ENCODE measurements at regions not wholly inside any gene's neighbourhood (a gene's known extent, or its start where the extent isn't known, plus 50 kb on each side); places are given as distances from the start of the nearest gene placed in this dataset.

DNA sequence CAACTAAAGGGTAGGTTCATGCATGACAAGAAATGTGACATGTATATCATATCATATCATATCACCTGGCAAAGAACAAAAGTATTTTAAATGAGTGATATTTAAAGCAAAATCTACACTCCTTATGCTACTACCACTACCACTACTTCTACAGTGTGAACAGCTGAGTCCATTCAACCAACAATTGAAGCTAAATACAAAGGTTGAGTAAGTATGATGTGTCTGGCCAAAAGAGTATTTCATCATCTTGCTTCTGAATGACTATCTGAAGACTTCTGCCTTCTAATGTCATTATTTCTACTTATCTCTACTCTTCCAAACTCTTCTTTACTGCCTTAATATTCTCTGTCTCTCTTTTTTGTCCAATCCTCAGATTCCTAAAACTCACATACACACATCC, 292.6 kb upstream of the CAND1 start:
- peak; percentile 3 to 19 for DNase-seq

DNA sequence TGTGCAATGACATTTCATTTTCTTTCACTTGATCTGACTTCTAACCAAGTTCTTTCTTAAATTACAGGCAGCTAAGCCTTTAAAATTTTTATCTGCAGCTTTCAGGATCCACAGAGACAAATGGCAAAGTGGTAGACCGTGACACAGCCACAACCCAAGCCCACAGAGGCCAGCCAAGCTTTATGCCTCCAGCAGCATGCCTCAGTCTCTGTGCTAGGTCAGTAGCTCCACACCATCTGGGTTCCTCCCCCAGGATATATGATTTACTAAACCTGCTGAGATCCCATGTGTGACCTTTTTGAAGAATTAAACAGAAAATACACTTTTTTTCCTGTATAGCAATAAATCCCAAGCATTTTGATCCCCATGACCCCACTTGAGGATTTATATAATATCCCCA, 290.4 kb upstream of the CAND1 start:
- no peak for DNase-seq

DNA sequence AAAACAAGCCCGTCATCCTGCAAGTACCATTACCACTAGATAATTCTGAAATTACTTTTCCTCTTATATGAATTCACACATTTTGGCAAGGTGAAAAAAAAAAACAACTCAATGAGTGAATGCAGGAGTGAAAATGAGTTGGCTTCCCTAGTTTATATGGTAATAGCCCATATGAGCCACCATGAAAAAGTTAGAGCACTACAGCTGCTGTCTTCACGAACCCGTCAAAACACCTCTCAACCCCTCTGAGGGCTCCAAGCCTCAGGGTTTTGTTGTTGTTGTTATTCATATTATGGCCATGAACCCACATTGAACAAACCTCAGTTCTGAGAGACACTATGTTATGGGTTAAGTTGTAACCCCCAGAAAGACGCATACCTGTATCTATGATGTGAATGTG, 289.9 kb upstream of the CAND1 start:
- no peak for DNase-seq

DNA sequence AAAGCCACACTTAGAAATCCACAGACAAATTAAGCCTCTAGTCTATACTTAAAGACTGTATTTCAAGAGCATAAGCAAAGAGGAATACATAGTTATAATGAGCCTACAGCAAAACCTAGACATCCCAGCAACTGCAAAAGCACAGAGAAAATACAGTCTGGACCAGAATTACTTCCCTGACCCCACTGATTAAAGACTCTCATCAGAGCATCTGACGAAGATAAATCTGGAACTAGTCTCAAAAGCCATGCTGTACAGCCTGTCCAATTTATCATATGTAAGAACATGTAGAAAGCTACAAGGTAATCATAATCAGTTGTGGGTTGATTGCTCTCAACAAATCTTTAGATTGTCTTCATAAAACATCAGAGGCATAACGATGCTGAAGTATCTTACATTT, 285.1 kb upstream of the CAND1 start:
- DNase-seq, result no peak

DNA sequence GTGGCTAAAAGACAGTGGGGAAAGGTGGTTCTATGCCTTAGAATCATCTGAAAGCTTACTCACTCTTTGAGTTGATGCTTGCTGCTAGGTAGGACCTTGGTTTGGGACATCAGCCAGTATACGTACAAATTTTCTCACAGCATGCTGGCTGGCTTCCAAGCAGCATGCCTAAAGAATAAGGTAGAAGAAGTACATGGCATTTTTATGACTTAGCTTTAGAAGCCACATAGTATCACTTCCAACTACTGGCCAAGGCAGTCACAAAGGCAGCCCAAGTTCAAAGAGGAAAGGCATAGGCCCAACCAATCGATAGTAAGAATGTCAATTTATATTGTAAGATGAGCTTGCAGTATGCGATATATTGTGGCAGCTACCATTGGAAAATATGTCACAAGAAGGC, 284.2 kb upstream of the CAND1 start:
- DNase-seq, result no peak

DNA sequence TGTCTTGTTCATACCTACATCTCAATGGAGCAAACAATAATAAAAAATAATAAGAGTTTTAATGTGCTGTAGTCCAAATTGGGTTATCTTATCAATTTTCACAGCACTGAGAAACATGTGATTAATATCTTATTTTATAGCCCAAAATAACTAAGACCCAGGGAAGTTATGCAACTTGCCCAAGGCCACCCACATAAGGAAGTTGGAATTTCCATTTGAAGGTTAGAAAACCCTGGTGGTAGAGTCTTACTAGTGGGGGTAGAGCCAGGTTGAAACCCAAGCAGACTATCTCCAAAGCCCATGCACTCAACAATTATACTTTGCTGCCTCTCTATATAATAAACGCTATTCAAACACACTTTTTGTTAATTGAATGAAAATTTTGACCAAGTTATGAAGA, 270.0 kb upstream of the CAND1 start:
- no peak for DNase-seq

DNA sequence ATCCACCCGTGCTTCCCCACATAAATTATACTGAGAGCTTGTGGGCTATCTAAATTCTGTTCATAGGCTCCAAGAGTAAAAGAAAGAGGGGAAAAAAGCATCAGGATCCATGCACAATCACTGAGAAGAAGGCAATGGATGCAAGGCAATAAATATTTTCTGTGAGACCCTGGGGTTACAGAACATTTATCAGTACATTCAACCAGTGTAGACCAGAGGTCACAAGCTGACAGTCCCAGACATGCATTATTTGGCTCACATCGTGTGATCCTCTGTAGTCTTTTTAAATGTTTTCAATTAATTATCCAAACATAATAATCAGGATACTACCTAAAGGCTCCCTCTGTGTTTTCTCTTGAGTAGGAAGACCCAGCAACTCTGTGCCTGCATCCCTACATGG, 267.9 kb upstream of the CAND1 start:
- DNase-seq, result no peak

DNA sequence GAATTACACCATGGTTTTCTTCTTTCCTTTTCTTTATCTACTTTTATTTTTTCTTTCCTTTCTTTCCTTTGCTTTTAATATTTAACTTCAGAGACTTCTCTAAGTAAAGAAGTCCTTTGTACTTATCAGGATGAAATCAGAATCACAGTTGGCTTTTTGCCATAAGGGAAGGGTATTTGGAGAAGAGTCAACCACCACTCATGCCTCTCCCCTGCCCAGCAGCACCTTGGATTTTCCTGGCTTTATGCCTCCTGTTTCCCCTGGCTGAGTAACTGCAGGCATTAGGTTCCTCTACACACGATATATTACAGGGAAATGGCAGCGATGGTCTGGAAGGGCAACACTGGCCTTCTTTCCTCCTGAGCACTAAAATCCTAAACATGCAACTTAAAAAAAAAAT, 266.4 kb upstream of the CAND1 start:
- DNase-seq, result no peak

DNA sequence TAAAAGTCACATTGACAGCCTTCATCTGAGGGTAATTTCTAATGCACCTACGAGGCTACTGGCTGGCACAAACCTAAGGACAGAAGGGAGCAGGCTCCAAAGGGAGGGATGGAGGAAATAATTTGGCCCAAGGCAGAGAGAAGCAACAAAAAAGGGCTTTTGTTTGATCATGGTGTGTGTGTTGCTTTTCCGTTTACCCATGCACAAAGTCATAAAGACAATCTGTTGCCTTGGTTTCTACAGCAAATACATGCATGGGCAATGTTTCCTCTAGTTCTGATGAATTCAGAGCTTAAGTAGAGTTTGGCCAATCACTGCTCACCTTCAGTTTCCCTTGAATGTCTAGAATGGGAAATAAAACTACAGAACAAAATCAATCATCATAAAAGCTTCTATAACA, 262.5 kb upstream of the CAND1 start:
- DNase-seq, result no peak

DNA sequence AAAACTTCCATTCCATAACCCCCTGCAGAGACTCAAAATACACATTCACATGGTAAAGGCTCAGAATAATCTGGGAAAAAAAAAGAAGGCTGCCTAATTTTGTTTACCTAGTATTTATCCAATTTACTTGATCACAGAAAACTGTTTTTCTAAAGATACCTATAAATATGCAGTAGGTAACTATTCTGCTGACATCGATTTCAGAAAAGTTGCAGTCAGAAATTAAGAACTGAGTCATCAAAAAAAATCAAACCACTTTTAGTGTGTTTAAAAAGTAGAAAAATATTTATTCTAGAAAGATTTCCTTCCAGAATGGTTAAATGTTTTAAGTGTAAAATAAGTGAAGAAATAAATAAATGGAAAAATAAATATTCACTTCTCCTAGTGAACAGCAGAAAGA, 254.5 kb upstream of the CAND1 start:
- DNase-seq, result no peak

DNA sequence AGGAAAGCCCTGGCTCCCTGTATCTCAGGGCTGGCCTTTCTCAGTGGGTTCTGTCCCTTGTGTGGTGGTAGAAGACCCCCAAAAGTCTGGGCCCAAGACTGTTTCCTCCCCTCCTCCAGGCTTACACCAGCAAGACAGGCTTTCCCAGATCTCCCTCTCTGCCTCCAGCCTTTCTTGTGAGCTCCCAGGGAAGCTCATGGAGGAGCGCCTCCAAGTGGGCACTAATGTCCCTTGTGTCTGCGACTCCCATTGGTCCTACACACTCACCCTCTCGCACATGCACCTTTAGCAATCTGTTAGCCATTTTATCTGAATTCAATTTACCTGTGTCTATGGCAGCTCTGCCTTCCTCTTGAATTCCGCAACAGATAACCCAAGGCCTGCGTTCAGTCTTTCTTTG, 251.1 kb upstream of the CAND1 start:
- DNase-seq, result no peak

DNA sequence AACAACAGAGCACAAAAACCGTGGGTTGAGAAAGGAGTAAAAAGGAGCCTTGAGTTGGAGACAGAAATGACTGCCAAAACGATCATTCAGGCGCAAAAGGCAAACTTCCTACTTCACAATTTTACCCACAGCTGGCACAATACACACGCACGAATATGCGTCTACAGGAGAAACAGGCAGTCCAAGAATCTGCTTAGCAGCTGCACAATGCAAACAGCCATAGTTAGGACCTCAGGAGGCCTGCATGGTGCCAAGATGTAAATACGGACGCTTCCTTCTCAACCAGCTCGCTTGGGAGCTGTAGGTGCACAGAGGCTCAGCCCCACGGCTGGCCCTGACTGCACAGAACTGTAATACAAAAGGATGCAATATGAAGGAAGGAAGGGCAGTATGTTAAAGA, 250.1 kb upstream of the CAND1 start:
- no peak for DNase-seq

DNA sequence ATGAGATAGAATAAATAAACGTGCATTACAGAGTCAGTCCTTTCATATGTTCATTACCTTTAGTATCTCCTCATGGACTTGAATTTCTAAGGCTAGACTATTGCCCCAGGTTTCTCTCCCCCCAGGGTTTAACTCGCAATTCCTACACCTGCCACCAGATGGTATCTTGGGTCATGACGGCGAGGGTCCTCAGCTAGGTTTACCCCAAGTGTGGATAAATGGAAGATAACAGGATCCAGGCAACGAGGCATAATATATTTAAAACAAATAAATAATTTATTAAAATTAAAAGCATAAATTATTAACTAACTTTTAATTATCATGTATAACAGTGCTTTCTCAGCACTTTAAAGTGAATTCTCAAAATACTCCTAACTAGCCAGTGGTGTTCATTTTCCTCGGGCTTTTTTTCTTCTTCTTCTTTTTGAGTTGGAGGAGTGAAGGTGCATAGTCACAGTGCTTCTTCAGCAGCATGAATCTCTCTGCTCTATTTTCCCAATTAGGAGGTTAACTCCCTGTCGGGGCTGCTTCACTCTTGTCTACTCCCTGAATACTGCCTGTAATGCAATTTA, 243.5 kb upstream of the CAND1 start:
- peak; percentile 15 to 20 for DNase-seq

DNA sequence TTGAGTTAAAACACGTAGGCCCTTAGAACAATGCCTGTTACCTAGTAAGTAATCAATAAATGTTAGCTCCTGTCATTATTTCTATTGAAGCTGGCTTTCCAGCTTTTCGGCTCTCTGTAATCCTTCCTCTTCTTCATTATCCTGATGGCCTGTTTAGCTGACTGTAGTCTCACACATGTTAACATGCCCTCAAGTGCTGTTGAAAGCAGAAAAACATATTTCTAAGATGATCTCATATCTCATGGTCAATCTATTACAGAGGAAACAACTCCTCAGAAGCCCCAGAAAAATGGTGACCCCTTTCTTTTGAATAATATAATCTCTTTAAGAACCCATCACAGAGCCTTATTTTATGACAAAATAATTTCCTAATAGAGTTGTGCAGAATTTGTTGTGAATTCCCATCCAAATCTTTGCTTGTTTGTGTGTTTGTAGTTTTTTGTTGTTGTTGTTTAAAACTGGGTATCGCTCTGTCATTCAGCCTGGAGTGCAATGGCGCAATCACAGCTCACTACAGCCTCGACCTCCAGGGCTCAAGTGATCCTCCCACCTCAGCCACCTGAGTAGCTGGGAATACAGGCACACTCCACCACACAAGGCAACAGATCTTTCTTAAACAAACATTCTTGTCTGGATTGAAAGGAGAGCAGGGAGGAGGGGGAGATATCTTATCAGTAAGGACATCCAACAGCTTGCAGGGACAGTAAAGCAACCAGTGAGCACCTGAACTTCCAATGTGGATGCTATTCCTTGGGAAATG, 242.5 kb upstream of the CAND1 start:
- no peak for DNase-seq

DNA sequence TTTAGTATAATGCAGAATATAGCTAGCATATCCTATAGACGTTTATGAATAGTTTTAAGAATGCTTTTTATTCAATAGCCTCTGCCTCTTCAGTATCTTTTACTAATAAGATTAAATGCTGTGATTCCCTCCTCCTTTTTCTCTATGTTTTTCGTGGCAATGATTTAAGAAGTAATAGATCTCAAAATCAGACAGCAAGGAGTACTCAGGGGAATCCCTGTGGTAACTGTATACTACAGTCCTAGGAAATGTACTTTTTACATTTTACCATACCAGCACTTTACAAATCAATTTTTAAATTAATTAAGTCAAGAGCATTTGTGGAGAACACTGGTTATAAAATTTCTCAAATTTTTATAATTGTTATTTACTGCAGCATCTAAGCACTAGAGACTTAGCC, 240.6 kb upstream of the CAND1 start:
- DNase-seq, result no peak

DNA sequence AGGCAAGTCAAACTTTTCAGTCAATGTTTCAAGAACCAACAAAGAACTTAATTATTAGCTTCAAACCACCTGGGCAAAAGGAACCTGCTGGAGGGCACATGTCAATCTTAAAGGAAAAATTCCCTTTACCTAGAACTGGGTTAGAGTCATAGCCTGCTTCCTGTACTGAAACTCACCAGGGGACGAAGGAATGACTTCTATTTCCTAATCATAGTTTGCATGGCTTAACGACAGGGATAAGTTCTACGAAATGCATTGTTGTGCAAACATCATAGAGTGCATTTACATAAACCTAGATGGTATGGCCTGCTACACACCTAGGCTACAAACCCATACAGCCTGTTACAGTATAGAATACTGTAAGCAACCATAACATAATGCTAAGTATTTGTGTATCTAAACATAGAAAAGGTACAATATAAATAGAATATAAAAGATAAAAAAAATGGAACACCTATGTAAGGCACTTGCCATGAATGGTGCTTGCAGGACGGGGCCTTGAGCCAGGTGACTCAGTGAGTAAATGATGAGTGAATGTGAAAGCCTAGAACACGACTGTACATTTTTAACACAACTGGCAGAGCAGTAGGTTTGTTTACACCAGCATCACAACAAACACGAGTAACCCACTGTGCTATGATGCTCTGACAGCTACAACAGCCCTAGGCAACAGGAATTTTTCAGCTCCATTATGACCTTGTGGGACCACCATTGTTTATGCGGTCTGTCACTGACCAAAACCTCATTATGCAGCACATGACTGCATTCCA, 234.9 kb upstream of the CAND1 start:
- no peak for DNase-seq

DNA sequence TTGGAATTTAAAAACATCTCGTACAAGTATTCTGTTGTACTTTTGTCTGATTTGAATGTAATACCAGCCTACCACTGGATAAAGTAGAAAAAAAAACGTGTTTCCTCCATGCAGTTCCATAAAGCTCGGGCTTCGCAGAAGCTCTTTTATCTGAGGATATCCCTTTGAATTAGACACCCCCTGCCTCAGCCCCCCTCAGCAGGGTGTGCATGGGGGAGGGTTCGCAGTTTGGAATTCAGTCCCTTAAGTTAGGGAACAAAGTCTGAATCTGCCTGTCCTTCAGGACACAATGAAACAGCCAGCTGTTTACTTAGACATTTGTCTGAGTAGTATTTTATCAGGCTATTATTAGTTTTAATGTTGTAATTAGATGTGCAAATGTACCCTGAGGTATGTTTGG, 234.0 kb upstream of the CAND1 start:
- no peak for DNase-seq

DNA sequence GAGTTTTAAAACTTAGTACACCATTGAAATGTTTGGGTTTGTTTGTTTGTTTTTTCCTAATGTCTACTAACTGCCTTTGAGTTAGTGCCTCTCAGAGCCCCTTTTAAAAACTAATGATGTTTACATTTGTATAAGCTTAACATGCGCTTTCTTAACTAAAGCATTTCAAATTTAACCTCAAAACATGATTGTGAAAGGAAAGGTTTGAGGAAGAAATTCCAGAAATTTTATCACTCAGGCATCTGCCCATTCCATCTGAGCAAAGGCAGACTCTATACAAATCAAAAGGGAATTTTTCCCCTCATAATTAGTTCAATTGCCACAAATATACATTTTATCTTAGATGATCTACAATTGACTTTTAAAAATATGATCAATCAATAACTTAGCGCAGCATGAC, 230.7 kb upstream of the CAND1 start:
- DNase-seq, result no peak

DNA sequence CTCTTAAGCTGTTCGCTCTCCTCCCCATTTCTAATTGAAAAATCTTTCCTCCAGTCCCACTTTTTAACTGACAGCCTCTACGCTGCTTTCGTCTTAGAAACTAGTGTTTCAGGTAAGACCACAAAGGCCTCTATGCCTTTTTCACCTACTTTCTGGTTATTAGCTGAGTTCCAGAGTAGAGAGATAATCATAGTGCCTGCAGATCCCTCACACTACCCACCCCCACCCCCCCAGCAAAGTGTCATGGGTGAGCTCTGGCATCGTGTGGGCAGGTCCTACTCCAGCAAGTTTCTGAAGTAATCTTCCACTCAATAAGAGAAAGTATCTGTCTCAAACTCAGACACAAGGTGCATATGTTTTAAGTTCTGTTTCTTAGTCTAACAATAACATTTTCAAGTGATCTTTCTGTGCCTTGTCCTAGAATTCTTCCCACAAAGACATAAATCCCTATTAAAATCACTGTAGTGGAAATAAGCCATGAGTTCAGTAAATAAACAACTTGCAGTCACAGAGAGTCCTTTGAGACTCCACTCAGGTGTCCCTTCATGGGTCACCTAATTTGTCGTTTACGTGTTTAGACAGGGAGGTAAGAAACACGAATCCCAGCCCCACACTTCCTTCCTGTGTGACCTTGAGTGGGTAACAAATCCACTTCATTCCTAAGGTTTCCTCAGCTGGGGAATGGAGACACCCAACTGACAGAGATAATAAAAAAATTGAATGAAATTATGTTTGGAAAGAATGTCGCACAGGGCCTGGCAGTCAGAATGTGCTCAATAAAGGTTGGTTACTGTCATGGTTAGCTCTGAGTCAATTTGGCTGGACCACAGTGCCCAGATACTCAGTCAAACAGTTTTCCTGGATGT, 228.9 kb upstream of the CAND1 start:
- DNase-seq, result no peak

DNA sequence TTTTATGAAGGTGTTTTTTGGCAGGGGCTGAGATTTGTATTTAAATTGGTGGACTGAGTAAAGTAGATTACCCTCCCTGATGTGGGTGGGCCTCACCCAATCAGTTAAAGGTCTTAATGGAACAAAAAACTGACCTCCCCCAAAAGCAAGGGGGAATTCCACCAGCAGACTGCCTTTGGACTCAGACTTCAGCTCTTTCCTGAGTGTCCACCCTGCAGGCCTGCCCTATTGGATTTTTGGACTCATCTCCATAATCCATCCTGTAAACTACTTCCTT, 228.4 kb upstream of the CAND1 start:
- DNase-seq, result no peak

DNA sequence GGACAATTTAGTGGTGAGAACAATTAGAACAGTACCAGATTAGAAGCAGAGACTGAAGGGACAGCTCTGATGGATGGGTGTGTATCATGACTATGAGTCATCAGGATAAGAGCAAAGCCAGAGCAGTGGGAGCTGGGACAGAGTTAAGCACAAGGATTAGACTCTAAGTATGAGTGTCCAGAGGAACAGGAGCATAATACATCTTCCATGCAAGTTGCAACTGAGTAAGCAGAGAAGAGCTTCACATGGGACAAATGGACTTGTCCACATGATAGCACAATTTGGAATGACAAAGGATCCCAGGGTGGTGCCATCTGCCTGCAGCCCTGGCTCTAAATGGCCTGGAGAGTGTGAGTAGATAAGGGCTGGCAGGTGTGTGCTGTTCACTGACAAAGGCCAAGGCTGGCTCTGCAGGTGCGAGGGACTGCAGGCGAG, 226.4 kb upstream of the CAND1 start:
- DNase-seq, result no peak

DNA sequence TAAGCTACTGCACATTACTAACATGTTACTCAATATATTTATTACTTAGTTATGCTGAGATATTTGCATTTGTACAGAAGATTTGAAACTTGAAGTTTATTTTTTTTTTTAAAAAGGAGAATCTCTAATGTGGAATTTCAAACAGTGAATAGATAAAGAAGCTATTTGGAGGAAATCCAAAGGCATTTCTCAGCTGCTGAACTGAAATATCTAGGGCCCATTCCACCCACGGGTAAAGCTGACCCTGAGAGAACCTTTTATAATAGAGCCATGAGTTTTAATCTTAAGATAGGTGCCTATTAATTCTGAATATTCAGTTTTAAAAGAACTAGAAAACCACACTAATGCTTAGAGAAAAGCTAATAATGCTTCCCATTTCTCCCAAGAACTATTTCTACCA, 225.4 kb upstream of the CAND1 start:
- no peak for DNase-seq

DNA sequence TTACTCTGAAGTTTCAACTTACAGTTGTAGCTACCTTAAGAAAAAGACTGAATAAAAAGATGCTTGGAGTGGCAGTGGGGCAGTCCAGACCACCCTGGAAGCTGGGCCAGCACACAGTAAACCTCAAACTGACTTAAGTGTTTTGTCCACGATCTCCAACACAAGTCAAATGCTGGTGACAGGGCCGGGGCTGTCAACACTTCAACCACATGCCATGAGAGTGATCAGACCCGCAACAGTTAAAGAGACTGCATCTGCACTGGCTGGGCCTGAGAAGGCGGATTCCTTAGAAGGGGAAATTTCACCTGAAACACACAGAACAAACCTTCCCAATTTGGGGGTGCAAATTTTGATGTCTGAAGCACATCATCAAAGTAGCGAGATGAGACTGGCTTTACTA, 223.5 kb upstream of the CAND1 start:
- no peak for DNase-seq

DNA sequence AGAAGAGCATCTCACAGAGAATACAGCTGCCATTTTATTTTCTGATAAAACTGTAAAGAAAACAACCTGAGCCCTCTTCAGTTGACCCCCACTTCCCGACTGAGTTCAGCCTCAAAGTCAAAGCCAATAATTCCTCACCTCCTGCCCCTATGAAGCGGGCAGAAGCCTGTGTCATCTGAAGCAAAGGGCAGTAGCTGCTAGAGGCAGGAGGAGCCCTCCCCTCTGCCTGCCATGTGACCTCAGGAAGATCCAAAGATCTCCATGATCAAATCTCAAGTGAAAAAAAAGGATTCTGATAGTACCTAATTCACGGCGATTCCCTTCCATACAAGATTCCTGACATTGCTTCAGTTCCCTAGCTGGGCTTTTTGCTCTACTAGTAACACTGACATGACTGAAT, 223.1 kb upstream of the CAND1 start:
- no peak for DNase-seq

Data from AML-193 (cell line).